HG03442 (cell line): ENCODE measurements at regions not wholly inside any gene's neighbourhood (a gene's known extent, or its start where the extent isn't known, plus 50 kb on each side); places are given as distances from the start of the nearest gene placed in this dataset.
"Not testable (repeated sequence)": the region's sequence is repeated elsewhere in the genome, so short reads cannot be mapped to it uniquely, and the experiment has no call there.

Experiments
- ATAC-seq: cut with Tn5 transposase; IDR thresholded peaks from one replicate; pipeline ENCODE4 v1.9.1; 2021; ENCODE audit warnings: mild to moderate bottlenecking, moderate library complexity; ENCODE audit not compliant: unreplicated experiment

GRCh38 chr13:110045919-110046318 is 259.5 kb upstream of the IRS2 start:
- no peak for ATAC-seq

DNA sequence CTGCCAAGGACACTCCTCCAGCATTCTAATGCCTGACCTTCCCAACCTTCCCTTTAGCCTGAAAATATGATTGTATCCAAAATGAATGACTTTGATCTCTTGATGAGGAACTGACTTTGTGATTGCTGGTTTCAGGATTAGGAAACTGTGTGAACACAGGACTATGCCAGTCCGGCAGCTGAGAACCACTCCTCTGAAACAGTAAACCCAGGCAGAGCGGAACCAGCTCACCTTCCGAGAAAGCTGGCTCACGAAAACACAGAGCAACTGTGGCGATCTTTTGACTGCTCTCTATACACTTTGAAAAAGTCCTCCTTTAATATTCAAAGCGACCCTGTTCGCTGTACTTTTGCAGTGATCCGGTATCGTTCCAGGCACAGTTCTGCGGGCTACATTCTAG is 258.8 kb upstream of the IRS2 start:
- no peak for ATAC-seq

DNA sequence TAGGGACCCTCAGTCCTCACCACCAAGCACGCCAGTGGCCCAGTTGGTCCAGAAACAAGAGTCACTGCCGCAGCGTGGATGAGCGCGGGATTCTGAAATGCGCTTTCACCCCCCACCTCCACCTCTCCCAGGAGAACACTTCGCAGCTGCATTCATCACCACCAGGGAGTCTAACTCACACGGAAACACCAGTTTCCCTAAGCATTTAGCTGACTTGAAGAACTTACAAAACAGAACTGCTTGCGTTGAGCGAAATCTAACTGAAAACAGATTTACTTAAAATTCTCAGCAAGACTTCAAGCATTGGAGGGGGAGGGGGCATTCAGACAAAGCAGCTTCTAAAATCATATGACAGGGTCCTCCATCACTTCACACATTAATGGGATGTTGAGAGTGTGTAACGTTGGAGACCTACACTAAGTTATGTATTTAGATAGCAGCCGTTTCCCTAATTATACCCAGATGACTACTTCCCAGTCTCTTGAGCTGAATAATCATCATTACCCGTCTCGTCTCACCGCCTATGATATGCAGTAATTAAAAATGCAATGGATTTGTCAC is 258.2 kb upstream of the IRS2 start:
- ATAC-seq, result no peak

- no peak for ATAC-seq
Observed at GRCh38 chr13:110042253-110042950, 256.0 kb upstream of the IRS2 start.

DNA sequence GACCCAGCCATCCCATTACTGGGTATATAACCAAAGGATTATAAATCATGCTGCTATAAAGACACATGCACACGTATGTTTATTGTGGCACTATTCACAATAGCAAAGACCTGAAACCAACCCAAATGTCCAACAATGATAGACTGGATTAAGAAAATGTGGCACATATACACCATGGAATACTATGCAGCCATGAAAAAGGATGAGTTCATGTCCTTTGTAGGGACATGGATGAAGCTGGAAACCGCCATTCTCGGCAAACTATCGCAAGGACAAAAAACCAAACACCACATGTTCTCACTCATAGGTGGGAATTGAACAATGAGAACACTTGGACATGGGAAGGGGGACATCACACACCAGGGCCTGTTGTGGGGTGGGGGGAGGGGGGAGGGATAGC is 255.3 kb upstream of the IRS2 start:
- not testable (repeated sequence) for ATAC-seq

DNA sequence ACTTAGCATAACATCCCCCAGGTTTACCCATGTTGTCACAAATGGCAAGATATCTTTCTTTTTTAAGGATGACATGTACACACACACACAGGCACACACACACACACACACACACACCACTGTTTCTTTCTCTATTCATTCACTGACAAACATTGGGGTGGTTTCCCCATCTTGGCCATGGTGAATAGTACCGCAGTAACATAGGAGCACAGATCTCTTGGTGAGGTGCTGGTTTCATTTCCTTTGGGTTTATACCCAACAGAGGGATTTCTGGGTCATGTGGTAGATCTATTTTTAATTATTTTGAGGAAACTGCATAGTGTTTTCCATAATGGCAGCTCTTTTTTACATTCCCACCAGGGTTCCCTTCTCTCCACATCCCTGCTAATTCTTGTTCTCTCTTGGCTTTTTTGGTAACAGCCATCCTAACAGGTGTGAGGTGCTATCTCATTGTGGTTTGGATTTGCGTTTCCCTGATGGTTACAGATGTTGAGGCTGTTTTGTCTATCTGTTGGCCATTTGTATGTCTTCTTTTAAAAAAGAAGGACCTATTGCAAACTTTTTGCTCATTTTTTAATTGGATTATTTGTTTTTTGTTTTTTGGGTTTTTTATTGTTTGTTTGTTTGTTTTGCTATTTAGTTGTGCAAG is 251.7 kb upstream of the IRS2 start:
- ATAC-seq, result no peak

GRCh38 chr13:110036060-110036459 is 249.7 kb upstream of the IRS2 start:
- ATAC-seq, result no peak

- ATAC-seq, result no peak
Observed at GRCh38 chr13:110034031-110034549, 247.7 kb upstream of the IRS2 start.

DNA sequence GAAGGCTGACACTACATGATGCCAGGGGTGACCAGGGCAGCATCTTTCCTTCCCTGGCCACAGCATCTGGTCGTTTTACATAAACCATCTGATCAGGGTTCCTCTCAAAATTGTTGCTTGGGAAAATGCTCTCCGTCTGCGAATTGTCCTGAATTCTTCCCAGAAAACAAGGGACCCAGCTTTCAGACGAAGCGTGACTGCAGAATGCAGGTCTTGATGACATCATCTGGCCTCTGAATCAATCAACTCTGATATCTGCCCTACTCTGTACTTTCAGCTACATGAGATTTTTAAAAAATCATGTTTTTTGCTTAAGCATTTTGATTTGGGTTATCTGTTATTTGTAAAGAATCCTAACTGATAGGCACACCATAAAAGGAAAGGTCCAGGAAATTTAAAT is 246.6 kb upstream of the IRS2 start:
- ATAC-seq, result no peak

GRCh38 chr13:110030394-110030928 is 244.1 kb upstream of the IRS2 start:
- no peak for ATAC-seq

DNA sequence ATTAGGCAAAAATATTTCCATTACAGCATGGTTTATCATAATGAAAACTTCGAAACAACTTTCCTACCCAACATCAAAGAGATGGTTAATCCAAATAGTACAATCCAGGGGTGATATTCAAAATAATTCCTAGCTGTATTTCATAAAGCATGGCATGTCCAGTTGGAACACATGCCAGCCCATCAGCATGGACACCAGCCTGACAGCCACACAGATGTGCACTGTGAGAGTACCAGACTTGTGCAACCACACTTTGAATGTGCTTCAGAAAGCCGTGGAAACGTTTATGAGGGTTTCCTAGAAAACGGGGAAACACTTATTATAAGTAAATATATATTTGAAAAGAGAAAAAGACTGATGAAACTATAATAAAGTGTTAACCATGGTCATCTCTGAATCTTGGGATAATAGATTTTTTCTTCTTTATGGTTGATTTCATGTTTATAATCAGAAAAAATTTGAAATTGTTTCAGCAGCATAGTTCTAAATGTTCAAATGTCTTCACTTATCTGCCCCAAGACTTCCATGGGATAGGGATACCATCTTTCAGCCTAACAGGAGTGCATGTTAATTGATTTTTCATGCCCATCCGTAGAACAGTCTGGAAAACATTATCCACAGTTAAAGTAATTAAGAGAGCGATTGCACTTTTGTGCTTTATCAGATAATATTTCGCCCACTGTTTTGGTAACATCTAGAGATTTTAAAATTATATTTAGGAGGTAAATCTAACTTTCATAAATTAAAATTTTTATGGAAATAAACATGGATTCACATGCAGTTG is 242.6 kb upstream of the IRS2 start:
- no peak for ATAC-seq

DNA sequence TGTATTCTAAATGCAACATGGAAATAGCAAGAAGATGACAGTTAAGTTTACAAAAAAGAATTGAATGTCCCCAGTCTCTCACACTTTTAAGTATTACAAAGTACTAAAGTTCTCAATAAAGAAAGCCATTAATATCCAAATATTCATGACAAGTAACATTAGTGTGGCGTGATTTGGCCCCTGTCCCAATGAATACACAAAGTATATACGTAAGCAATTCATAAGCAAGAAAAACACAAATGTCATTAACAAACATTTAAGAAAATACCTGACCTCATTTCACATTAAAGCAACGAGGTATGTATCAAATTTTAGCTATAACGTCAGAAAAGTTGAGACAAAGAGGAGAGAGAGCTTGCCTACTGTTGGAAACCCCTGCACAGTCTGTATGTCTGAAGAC is 241.9 kb upstream of the IRS2 start:
- no peak for ATAC-seq

DNA sequence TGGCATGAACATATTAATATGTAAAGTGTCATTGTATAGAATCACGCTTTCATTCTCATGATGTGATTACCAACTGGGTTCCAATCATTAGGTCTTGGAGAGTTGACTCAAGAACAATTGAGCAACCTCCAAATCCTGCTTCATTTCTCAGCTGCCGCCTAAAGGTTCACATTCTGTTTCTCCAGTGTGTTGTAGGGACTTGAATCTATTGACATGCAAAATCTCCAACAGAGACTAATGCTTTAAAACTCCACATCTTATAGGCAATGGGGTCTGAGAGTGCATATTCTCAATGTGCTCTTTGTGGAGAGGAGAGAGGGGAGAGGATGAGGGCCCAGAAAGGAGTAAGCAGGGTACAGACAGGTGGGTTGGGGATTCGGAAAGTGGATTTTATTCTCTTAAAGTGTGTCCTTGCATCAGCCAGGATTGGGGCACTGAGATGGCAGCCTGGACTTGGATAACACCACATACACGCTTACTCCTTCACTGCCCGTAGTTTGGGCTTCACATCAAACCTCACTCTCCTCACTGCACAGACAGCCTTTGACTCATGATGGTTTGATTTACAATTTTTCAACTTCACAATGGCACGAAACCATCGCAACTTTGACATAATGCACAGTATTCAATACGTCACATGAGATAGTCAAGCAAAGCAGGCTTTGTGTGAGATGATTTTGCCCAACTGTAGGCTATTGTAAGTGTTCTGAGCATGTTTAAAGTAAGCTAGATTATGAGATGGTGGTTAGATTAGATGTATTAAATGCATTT is 241.3 kb upstream of the IRS2 start:
- ATAC-seq, result no peak

DNA sequence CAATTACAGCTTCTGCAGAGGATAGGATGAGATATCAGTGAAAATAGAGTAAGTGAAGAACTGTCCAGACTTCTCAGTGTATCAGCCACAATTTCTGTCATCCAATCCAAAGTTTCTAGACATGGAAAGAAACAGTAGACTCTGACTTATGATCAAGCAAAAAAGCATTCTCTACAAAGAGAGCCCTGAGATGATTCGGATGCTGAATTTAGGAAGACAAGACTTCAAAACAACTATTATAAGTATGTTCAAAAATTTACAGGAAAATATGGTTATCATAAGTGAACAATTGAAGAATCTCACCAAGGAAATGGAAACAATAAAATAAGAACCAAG is 238.2 kb upstream of the IRS2 start:
- no peak for ATAC-seq

GRCh38 chr13:110023729-110024644 is 237.6 kb upstream of the IRS2 start:
- ATAC-seq, result no peak

- ATAC-seq, result no peak
Observed at GRCh38 chr13:110018009-110018408, 231.6 kb upstream of the IRS2 start.

DNA sequence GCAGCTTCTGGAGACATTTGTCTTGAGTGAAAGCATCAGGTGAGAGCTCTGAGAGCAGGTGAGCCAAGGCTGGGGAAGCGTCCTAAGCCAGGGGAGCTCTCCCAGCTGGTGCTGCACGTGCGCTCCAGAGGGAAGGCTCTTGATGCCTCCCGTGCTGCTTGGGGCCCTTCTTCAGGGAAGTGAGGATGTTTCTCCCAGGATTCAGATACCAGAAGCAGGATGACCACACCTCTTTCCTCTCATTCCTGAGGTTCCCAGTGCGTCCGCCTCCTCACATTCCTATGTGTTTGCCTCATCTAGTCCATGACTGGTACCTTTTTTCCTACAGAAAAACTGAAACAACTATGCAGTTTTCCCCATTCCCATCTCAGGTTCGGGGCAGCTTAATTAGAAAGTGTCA is 231.0 kb upstream of the IRS2 start:
- no peak for ATAC-seq

- ATAC-seq, result no peak
Observed at GRCh38 chr13:110015253-110015652, 228.9 kb upstream of the IRS2 start.

DNA sequence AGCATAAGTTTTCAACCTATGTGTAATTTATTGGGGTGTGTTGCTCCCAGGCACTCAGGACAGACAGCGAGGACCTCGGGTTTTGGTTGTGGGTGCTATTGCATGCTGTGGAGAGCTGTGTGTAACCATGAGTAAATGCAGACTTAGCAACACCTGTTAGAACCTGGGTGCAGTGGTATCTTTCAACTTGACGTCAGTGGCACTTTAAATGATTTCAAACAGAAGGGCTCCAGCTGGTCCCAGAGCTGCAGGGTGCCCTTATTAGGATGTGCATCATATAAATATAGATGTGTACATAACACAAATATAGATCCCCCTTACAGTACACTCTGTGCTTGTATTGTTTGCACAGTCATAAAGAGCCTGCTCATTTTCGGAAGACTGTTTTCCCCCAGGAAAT is 228.3 kb upstream of the IRS2 start:
- ATAC-seq, result no peak
